Ovary (tissue), 3 donors: ENCODE measurements at regions not wholly inside any gene's neighbourhood (a gene's known extent, or its start where the extent isn't known, plus 50 kb on each side); places are given as distances from the start of the nearest gene placed in this dataset.

ENCODE experiments used
- CTCF ChIP-seq, 3 donors: fragments of 450-650 bp in 2 of 3; fragments of 200-600 bp in 1 of 3; IDR thresholded peaks; one replicate each; pipeline versions ENCODE4 v1.5.1 to v1.8.0; 2016 to 2022; ENCODE audit warnings: antibody characterized with exemption in 3 of 3, mild to moderate bottlenecking in 1 of 3
- EP300 ChIP-seq: sonication (generic); formaldehyde crosslinking; IDR thresholded peaks from one replicate; pipeline ENCODE4 v1.6.1; 2017; ENCODE audit warnings: antibody characterized with exemption
- donor health status: DM: no; HTN: no; CAD: no.

GRCh38 chr6:43967719-43968091 lies 159.5 kb downstream of the MRPL14 start:
- TF ChIP-seq CTCF (IDR thresholded peaks at IDR 0.05) (no peak), EP300 (no peak)
